SK-N-SH (cell line): ENCODE measurements at regions not wholly inside any gene's neighbourhood (a gene's known extent, or its start where the extent isn't known, plus 50 kb on each side); places are given as distances from the start of the nearest gene placed in this dataset.

Experiments used
- CTCF ChIA-PET: fragments of 300-600, 350-600 bp; formaldehyde crosslinking; extraction: SDS; loops from one replicate; lab custom pipeline; 2021; lab: Yijun Ruan, JAX
- POLR2A ChIA-PET: fragments of 350-600 bp; sonication (Branson Sonifier 250); formaldehyde crosslinking; extraction: SDS; loops from one replicate; lab custom pipeline; 2020; ENCODE audit warnings: antibody characterized with exemption, inconsistent platforms; lab: Yijun Ruan, JAX
- DNase-seq: peaks from one replicate; pipeline ENCODE4 v3.0.0; 2012
- H2AFZ ChIP-seq: fragments of 200-600 bp; sonication (generic); 2 replicates; pipeline ENCODE4 v1.8.1; 2016; ENCODE audit warnings: antibody characterized with exemption, mild to moderate bottlenecking, low read depth
- H3F3A ChIP-seq: fragments of 200-600 bp; sonication (generic); replicated peaks from 2 replicates; pipeline ENCODE3; 2016; ENCODE audit warnings: antibody characterized with exemption, mild to moderate bottlenecking; ENCODE audit not compliant: insufficient read depth
- H3K27ac ChIP-seq, 2 experiments: fragments of 200-500 bp in 1 of 2; fragments of 200-600 bp in 1 of 2; sonication (Bioruptor generic) in 1 of 2; sonication (generic), shearing (Covaris generic) in 1 of 2; 2 replicates each; pipeline versions ENCODE4 v1.5.1 to v1.6.1; 2014 to 2016; ENCODE audit warnings: low read depth in 2 of 2, inconsistent platforms in 1 of 2, low read length in 1 of 2, mild to moderate bottlenecking in 1 of 2, mixed read lengths in 1 of 2
- H3K27me3 ChIP-seq: fragments of 200-600 bp; sonication (generic), shearing (Covaris generic); 2 replicates; pipeline ENCODE4 v1.6.1; 2016; ENCODE audit warnings: mixed run types; ENCODE audit not compliant: insufficient read depth
- H3K36me3 ChIP-seq, 2 experiments: fragments of 200-500 bp in 1 of 2; fragments of 200-600 bp in 1 of 2; sonication (Bioruptor generic) in 1 of 2; sonication (generic) in 1 of 2; replicated peaks in 1 of 2; 2 replicates each; pipeline versions ENCODE3 to v1.5.1; 2014 to 2016; ENCODE audit warnings: low read length in 1 of 2, mild to moderate bottlenecking in 1 of 2; ENCODE audit not compliant: insufficient read depth in 2 of 2, control insufficient read depth in 1 of 2
- H3K4me1 ChIP-seq, 2 experiments: fragments of 200-500 bp in 1 of 2; fragments of 200-600 bp in 1 of 2; sonication (Bioruptor generic) in 1 of 2; sonication (generic), shearing (Covaris generic) in 1 of 2; 2 replicates each; pipeline versions ENCODE4 v1.5.1 to v1.6.1; 2014 to 2016; ENCODE audit warnings: low read depth in 1 of 2, low read length in 1 of 2, mixed run types in 1 of 2; ENCODE audit not compliant: insufficient read depth in 2 of 2, control insufficient read depth in 1 of 2
- H3K4me2 ChIP-seq: fragments of 200-600 bp; sonication (generic), shearing (Covaris generic); 2 replicates; pipeline ENCODE4 v1.6.1; 2017; ENCODE audit warnings: mixed run types
- H3K4me3 ChIP-seq, 2 experiments: fragments of 200-500 bp in 1 of 2; fragments of 200-600 bp in 1 of 2; sonication (Bioruptor generic) in 1 of 2; sonication (generic), shearing (Covaris generic) in 1 of 2; 2 replicates each; pipeline versions ENCODE4 v1.5.1 to v1.8.1; 2014 to 2016; ENCODE audit warnings: low read depth in 2 of 2, inconsistent platforms in 1 of 2, low read length in 1 of 2, mild to moderate bottlenecking in 1 of 2, mixed read lengths in 1 of 2, moderate library complexity in 1 of 2
- H3K79me2 ChIP-seq: fragments of 200-600 bp; sonication (generic); 2 replicates; pipeline ENCODE4 v1.8.1; 2017; ENCODE audit warnings: mild to moderate bottlenecking; ENCODE audit not compliant: insufficient read depth
- H3K9ac ChIP-seq: fragments of 200-600 bp; sonication (generic); 2 replicates; pipeline ENCODE4 v1.6.1; 2017; ENCODE audit warnings: mixed run types
- H3K9me2 ChIP-seq: fragments of 200-600 bp; sonication (generic); 2 replicates; pipeline ENCODE4 v1.6.1; 2017; ENCODE audit warnings: mixed run types
- H3K9me3 ChIP-seq: fragments of 200-600 bp; sonication (generic); 2 replicates; pipeline ENCODE4 v1.6.1; 2017; ENCODE audit warnings: mixed run types, mild to moderate bottlenecking, moderate library complexity
- H4K20me1 ChIP-seq: fragments of 200-600 bp; sonication (generic); 2 replicates; pipeline ENCODE4 v1.6.1; 2017; ENCODE audit warnings: mild to moderate bottlenecking, mixed run types; ENCODE audit not compliant: insufficient read depth
- CHD2 ChIP-seq: fragments of 150-350 bp; IDR thresholded peaks from 2 replicates; pipeline ENCODE4 v1.6.1; 2018; ENCODE audit warnings: low read length; ENCODE audit not compliant: partially characterized antibody
- EP300 ChIP-seq, 2 experiments: IDR thresholded peaks; 2 replicates each; pipeline versions ENCODE4 v1.4.0 to v1.6.1; 2012; ENCODE audit warnings: borderline replicate concordance in 1 of 2, low read depth in 1 of 2, low read length in 1 of 2
- FOXJ3 ChIP-seq: sonication (generic); formaldehyde crosslinking; IDR thresholded peaks from 2 replicates; pipeline ENCODE4 v1.5.1; 2020; ENCODE audit warnings: mild to moderate bottlenecking, missing genetic modification reagents
- GATA2 ChIP-seq: sonication (generic); formaldehyde crosslinking; IDR thresholded peaks from 2 replicates; pipeline ENCODE4 v1.5.0; 2020; ENCODE audit warnings: mild to moderate bottlenecking, missing genetic modification reagents
- JUND ChIP-seq: IDR thresholded peaks from 2 replicates; pipeline ENCODE4 v1.4.0; 2012
- NRF1 ChIP-seq: IDR thresholded peaks from 2 replicates; pipeline ENCODE4 v1.6.1; 2012; ENCODE audit warnings: low read depth, mild to moderate bottlenecking, low read length
- PBX3 ChIP-seq: IDR thresholded peaks from 2 replicates; pipeline ENCODE4; 2012
- POLR2AphosphoS5 ChIP-seq: IDR thresholded peaks from 2 replicates; pipeline ENCODE4 v1.6.1; 2012; ENCODE audit warnings: low read depth, low read length
- RCOR1 ChIP-seq: fragments of 150-350 bp; IDR thresholded peaks from 2 replicates; pipeline ENCODE4 v1.6.1; 2017; ENCODE audit warnings: antibody characterized with exemption, low read length
- REST ChIP-seq: IDR thresholded peaks from 2 replicates; pipeline ENCODE4 v1.6.1; 2012; ENCODE audit warnings: mild to moderate bottlenecking, low read depth, low read length, moderate library complexity
- RXRA ChIP-seq: IDR thresholded peaks from 2 replicates; pipeline ENCODE4 v1.4.0; 2012; ENCODE audit warnings: low read depth, mild to moderate bottlenecking, borderline replicate concordance
- SMC3 ChIP-seq: IDR thresholded peaks from 2 replicates; pipeline ENCODE4 v1.6.1; 2012; ENCODE audit warnings: low read depth, low read length, improper control_type of control experiment
- TEAD4 ChIP-seq: IDR thresholded peaks from 2 replicates; pipeline ENCODE4 v1.4.0; 2012; ENCODE audit warnings: mild to moderate bottlenecking, borderline replicate concordance; ENCODE audit not compliant: insufficient read depth
- USF1 ChIP-seq: IDR thresholded peaks from 2 replicates; pipeline ENCODE4 v1.4.0; 2012; ENCODE audit warnings: low read depth, borderline replicate concordance
- WGBS: methylation state at CpG from one replicate; pipeline ENCODE4 v1.1.6; 2017; ENCODE audit warnings: low lambda C conversion rate; 5-methylcytosine and 5-hydroxymethylcytosine counted together

GRCh38 chr7:149334930-149335329 lies 72.9 kb downstream of the ZNF783 start:
- Histone ChIP-seq H3K9me3 (no peaks in the 10 kb centered on the region), H3K4me1 (no peaks in the 10 kb centered on the region), H3K79me2 (no peaks in the 10 kb centered on the region), H3K36me3 (no peaks in the 10 kb centered on the region), H3F3A (no peaks in the 10 kb centered on the region), H3K9ac (no peak overlapping the region), H4K20me1 (no peaks in the 10 kb centered on the region), H3K27ac (no peak overlapping the region), H2AFZ (no peak overlapping the region), H3K9me2 (no peaks in the 10 kb centered on the region), H3K27me3 (peaks cover 4% of the 10 kb centered on the region; the same call in 1 of the 2 replicates), H3K4me3 (no peak overlapping the region), H3K4me2 (no peak overlapping the region; the same call in 1 of the 2 replicates)
- WGBS = 2% methylated on average over 3 of the region's 3 CpGs
- TF ChIP-seq TEAD4 = no peak
- no peak for TF ChIP-seq EP300 (IDR thresholded peaks at IDR 0.05; ENCODE audit: borderline replicate concordance in 1 of 2, low read depth in 1 of 2, low read length in 1 of 2)
- TF ChIP-seq NRF1 = no peak
- TF ChIP-seq SMC3 = no peak
- TF ChIP-seq CHD2 = no peak
- TF ChIP-seq RXRA = no peak
- TF ChIP-seq FOXJ3 (CRISPR knock-in tag) = no peak
- no peak for TF ChIP-seq REST
- no peak for TF ChIP-seq PBX3
- no peak for TF ChIP-seq POLR2AphosphoS5
- TF ChIP-seq GATA2 (CRISPR knock-in tag) = no peak
- no peak for TF ChIP-seq USF1
- no peak for TF ChIP-seq JUND
- no peak for TF ChIP-seq RCOR1
- no peak for DNase-seq
- POLR2A ChIA-PET = no interaction called here
- CTCF ChIA-PET = no interaction called here
